Mucosa of stomach (tissue), 1 donor: ENCODE measurements at regions not wholly inside any gene's neighbourhood (a gene's known extent, or its start where the extent isn't known, plus 50 kb on each side); places are given as distances from the start of the nearest gene placed in this dataset.

ENCODE experiments used
- H3K27me3 ChIP-seq: one replicate; pipeline ENCODE4 v1.7.0; 2013; ENCODE audit warnings: mild to moderate bottlenecking, low read length; ENCODE audit not compliant: control insufficient read depth, insufficient read depth
- H3K36me3 ChIP-seq: one replicate; pipeline ENCODE4 v1.7.0; 2013; ENCODE audit warnings: low read length; ENCODE audit not compliant: control insufficient read depth, insufficient read depth
- H3K4me1 ChIP-seq: one replicate; pipeline ENCODE4 v1.7.0; 2013; ENCODE audit warnings: mild to moderate bottlenecking, low read length; ENCODE audit not compliant: control insufficient read depth, insufficient read depth
- H3K4me3 ChIP-seq: one replicate; pipeline ENCODE4 v1.7.0; 2013; ENCODE audit warnings: low read length
- H3K9ac ChIP-seq: one replicate; pipeline ENCODE4 v1.7.0; 2013; ENCODE audit warnings: mild to moderate bottlenecking, low read length, moderate library complexity
- H3K9me3 ChIP-seq: one replicate; pipeline ENCODE4 v1.7.0; 2013; ENCODE audit warnings: mild to moderate bottlenecking, low read length, moderate library complexity; ENCODE audit not compliant: control insufficient read depth
- donor health status: Pancreatic carcinoma.

DNA sequence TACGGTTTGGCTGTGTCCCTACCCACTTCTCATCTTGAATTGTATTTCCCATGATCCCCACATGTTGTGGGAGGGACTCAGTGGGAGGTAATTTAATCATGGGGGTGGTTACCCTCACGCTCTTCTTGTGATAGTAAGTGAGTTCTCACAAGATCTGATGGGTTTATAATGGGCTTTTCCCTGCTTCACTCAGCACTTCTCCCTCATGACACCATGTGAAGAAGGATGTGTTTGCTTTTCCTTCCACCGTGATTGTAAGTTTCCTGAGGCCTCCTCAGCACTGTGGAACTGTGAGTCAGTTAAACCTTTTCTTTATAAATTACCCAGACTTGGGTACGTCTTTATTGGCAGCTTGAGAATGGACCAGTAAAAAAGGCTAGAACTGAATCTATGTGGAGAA lies 750.0 kb upstream of the ID2 start:
- H3K9me3 ChIP-seq = no peaks in the 10 kb centered on the region
- no peaks in the 10 kb centered on the region for H3K4me1 ChIP-seq
- H3K4me3 ChIP-seq = no peak overlapping the region
- H3K27me3 ChIP-seq = no peaks in the 10 kb centered on the region
- H3K36me3 ChIP-seq = no peaks in the 10 kb centered on the region
- no peak overlapping the region for H3K9ac ChIP-seq

DNA sequence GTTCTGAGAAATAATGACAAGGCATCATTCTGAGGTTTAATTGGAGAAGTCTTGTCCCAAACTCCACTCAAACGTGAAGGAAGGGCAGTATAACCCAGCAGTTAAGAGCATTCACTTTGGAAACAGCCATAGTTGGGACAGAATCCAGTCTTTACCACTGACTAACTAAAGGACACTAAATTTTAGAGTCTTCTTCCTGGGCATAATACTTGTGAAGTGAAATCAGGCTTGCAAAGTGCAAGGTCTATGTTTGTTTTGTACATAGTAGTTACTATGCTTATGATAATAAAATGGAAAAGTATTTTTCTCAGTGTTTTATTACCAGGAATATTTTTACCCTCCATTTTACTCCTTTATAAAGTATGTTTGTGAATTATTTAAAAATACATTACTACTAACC lies 748.2 kb upstream of the ID2 start:
- Histone ChIP-seq H3K4me3 (no peak overlapping the region), H3K4me1 (no peaks in the 10 kb centered on the region), H3K9me3 (no peaks in the 10 kb centered on the region), H3K36me3 (no peaks in the 10 kb centered on the region), H3K27me3 (no peaks in the 10 kb centered on the region), H3K9ac (no peak overlapping the region)

DNA sequence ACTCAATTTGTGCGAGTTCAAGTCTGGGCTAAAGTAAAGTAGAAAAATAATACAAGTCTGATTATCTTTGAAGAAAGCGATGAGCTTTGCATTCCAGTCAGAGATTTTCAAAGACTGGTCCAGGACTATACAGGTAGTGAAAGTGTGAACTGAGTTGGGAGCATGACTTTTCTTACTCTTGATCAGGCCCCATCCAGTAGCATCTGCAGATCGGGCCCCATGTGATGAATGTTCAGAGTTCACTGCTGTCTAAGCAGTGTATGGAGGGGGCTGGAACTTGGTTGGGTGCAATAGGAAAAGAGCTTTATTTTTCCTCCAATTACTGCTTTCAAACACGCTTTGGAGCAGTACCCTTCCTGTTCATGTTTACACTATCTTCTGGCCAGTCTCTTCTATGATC lies 747.4 kb upstream of the ID2 start:
- no peaks in the 10 kb centered on the region for H3K4me1 ChIP-seq
- no peak overlapping the region for H3K4me3 ChIP-seq

DNA sequence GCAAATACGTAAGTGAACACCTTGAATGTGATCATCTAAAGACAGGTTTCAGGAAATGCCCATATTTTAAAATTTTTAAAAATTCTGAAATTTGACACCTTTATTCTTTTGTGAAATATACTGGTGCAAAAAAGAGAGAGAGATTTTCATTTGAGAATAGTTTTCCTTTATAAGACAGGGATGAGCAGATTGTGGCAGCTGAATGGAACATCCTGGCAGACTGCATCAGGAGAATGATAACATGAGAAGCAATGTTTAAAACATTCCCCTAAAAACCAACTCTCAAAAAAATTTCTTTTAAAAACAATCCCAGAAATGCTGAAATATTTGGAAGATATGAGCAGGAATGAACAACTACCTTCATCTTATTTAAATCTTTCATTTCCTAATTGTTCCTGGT lies 744.8 kb upstream of the ID2 start:
- H3K4me3 ChIP-seq = no peak overlapping the region
- H3K27me3 ChIP-seq = no peaks in the 10 kb centered on the region
- no peaks in the 10 kb centered on the region for H3K9me3 ChIP-seq
- H3K36me3 ChIP-seq = no peaks in the 10 kb centered on the region
- H3K4me1 ChIP-seq = no peaks in the 10 kb centered on the region
- H3K9ac ChIP-seq = no peak overlapping the region

More for the DNA sequence above, 747.4 kb upstream of the ID2 start:
- Histone ChIP-seq H3K9me3 (no peaks in the 10 kb centered on the region), H3K9ac (no peak overlapping the region), H3K36me3 (no peaks in the 10 kb centered on the region), H3K27me3 (no peaks in the 10 kb centered on the region)

DNA sequence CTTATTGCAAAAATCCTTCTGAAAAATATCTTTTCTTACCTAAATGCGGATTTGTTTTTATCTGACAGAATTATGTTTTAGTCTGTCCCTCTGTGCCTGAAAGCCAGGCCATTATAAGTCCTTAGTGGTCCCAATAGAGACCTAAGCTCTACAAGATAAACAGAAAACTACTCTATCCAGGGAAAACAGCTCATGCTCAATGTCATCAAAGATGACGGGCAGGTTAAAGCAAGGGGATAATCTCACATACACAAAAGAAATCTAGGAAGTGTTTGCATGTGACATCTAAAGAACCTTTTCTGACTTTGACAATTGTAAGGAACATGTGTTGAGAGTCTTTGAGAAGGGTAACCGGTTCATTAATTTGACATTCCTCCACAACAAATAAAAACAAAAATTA lies 741.1 kb upstream of the ID2 start:
- H3K36me3 ChIP-seq = no peaks in the 10 kb centered on the region
- no peak overlapping the region for H3K9ac ChIP-seq
- H3K4me3 ChIP-seq = no peak overlapping the region
- no peaks in the 10 kb centered on the region for H3K9me3 ChIP-seq
- H3K4me1 ChIP-seq = no peaks in the 10 kb centered on the region
- no peaks in the 10 kb centered on the region for H3K27me3 ChIP-seq

DNA sequence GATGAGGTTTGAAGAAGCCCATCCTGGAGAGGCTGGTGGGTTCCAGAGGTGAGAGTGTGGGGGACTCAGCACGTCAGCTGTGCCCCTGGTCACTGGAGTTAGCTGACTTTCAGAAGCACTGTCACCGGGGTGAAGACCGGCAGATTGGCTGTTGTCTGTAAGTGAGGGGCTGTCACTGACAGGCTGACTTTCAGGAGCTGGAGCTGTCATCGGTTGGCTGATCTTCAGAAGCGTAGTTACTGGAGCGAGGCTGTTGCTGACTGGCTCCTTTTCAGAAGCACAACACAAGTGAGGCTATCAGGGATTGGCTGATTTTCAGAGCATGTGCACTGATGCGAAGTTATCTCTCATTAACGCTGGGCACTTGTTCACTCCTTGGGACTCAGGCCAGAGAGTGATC lies 738.4 kb upstream of the ID2 start:
- Histone ChIP-seq H3K4me3 (no peak overlapping the region), H3K9me3 (no peaks in the 10 kb centered on the region), H3K4me1 (no peaks in the 10 kb centered on the region), H3K27me3 (no peaks in the 10 kb centered on the region), H3K9ac (no peak overlapping the region), H3K36me3 (no peaks in the 10 kb centered on the region)

DNA sequence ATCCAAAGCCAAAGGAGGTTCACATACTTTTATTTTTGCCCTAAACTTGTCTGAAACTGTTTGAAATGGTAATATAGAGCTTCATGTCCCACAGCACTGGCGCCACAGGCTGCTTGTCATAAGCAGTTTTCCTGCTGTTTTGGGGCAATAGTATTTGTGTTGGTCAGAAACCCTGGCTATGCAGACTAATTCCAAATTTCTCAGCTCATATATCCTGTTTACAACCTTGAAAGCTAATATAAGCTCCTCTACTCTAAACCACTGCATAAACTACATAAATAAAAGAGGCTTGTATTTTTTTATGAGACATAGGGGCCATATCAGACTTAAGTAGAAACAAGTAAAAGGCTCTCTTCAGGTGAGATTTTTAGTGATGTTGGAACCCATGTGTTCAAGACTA lies 736.8 kb upstream of the ID2 start:
- Histone ChIP-seq H3K9ac (no peak overlapping the region), H3K27me3 (no peaks in the 10 kb centered on the region), H3K36me3 (no peaks in the 10 kb centered on the region), H3K4me1 (no peaks in the 10 kb centered on the region), H3K4me3 (no peak overlapping the region), H3K9me3 (no peaks in the 10 kb centered on the region)

DNA sequence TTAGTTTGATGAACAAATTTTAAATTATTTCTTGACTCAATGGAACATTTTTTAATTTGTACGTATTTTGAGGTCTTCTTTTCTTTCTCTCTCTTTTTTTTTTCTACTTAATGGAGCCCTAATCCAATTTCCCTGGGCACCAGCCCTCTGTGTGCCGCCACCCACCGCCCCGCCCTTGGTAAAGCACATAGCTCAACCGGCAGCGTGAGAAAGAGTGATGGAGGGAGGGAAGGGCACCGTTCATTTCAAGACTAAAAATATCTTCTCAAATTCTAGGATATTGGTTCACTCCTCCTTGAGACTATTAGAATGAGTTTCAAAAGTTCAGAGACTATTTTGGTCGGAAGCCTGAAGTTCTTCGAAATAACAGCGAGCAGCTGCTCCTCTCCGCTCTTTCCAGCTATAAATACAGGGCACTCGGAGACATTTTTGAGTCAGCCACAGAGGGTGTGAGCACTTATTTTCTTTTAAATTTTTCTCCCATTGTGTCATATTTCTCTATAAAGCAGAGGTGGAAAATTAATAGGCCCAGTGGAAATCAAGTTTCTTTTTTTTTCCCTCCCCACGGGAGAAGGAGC lies 731.7 kb upstream of the ID2 start:
- Histone ChIP-seq H3K36me3 (no peaks in the 10 kb centered on the region), H3K9ac (no peak overlapping the region), H3K9me3 (no peaks in the 10 kb centered on the region), H3K4me3 (no peak overlapping the region), H3K27me3 (no peaks in the 10 kb centered on the region), H3K4me1 (no peaks in the 10 kb centered on the region)

DNA sequence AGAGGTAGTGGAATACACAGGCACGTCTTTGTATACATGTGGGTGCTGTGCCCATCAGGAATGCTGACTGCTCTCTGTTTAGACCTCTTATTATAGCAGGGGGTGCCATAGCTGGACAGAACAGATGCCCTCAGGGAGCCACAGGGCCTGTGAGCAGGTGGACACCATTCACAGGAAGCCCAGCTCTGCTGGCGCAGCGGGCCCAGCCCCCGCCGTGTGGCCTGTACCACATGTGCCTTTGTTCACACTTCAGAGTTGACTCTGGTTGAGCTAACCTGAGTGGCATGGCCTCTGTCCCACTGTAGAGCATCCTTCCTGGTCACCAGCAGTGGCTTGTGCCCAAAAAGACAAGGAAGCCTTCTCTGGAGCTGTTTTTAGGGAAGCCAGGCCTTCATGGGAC lies 730.9 kb upstream of the ID2 start:
- no peak overlapping the region for H3K4me3 ChIP-seq
- H3K27me3 ChIP-seq = no peaks in the 10 kb centered on the region
- H3K4me1 ChIP-seq = no peaks in the 10 kb centered on the region
- no peaks in the 10 kb centered on the region for H3K36me3 ChIP-seq
- no peaks in the 10 kb centered on the region for H3K9me3 ChIP-seq
- no peak overlapping the region for H3K9ac ChIP-seq

DNA sequence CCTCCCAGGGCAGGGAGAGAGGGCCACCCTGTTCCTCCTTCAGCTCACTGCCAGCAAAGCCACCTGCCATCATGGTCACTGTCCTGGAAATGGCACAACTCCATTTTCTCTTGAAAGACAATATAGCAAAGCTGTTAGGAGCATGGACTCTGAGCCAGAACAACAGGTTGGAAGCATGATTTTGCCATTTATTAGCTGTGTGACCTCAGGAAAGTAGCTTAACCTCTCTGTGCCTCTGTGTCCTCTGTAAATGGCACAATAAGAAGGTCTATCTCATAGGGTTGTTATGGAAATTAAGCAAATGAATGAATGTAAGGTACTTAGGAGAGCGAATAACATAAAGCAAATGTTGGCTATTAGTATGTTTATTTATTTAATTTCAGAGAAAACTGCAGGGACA lies 730.4 kb upstream of the ID2 start:
- H3K9ac ChIP-seq = no peak overlapping the region
- H3K9me3 ChIP-seq = no peaks in the 10 kb centered on the region
- H3K27me3 ChIP-seq = no peaks in the 10 kb centered on the region
- no peak overlapping the region for H3K4me3 ChIP-seq
- no peaks in the 10 kb centered on the region for H3K36me3 ChIP-seq
- no peaks in the 10 kb centered on the region for H3K4me1 ChIP-seq

DNA sequence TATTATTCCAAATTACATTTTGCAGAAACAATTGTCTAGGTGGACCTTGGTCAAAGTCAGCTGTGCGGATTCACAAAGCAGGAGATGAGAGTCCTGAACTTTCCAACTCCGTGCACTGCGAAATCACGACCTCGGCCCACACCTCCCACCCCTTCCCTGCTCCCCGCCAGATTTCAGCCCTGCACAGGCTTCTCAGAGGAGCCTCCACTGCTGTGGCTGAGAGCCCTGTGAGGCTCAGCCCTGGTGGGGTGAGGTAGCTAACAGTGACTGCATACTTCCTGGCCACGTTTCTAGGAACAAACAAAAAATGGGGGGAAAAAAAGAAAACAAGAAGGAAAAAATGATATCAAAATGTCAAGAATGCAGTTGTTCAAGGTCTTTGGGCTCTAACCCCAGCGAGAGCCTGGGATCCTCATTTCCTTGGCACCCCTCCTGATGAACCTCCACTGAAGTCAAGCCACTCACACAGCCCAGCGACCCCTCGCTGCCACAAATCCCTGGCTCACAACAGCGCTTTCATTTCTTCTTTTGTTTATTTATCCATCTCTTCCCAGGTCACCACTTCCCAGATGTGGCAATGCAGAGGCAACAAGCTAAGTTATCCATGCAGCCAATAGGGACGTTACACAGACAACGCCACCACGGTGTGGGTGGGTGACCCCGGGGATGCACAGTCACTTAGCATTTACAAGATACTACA lies 729.7 kb upstream of the ID2 start:
- Histone ChIP-seq H3K4me3 (no peak overlapping the region), H3K4me1 (no peaks in the 10 kb centered on the region), H3K9me3 (no peaks in the 10 kb centered on the region), H3K9ac (no peak overlapping the region), H3K27me3 (no peaks in the 10 kb centered on the region), H3K36me3 (no peaks in the 10 kb centered on the region)

DNA sequence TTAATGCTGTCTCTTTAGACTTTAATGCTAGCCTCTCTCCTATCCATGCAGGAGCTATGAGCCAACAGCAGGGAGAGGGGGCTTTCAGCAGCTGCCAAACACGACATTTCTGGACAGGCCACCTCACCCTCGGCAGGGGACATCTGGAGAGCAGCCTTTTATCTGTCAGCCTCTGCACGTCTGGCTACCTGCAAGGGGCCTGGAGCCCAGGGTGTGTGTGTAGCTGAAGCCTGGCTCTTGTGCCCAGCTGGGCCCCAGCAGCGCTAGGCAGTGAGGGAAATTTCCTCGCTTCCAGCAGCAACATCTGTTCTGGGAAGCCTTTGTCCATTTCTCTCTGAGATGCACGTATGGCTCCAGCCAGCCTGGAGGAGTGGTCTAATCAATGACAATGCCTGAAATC lies 728.7 kb upstream of the ID2 start:
- Histone ChIP-seq H3K9ac (no peak overlapping the region), H3K9me3 (no peaks in the 10 kb centered on the region), H3K36me3 (no peaks in the 10 kb centered on the region), H3K4me1 (no peaks in the 10 kb centered on the region), H3K4me3 (no peak overlapping the region), H3K27me3 (no peaks in the 10 kb centered on the region)

DNA sequence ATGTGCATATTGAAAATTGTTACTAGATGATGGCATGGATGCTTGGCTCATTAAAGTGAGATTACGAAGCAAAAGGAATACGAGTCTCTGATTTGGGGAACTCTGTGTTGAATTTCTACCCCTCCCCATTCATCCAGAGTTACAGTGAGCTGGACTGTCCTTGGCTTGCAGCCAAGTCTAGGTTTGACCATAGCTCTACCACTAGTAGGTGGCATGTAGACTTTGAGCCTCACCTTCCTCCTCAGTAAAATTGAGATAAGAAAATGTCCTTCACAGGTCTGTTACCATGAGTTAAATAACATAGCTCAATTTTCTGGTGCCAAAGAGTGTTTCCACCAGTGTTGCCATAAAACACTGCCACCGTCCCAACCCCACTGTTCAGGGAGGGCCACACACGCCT lies 727.6 kb upstream of the ID2 start:
- H3K9ac ChIP-seq = no peak overlapping the region
- H3K9me3 ChIP-seq = no peaks in the 10 kb centered on the region
- no peaks in the 10 kb centered on the region for H3K4me1 ChIP-seq
- no peaks in the 10 kb centered on the region for H3K36me3 ChIP-seq
- H3K27me3 ChIP-seq = no peaks in the 10 kb centered on the region
- H3K4me3 ChIP-seq = no peak overlapping the region
